NCI-H460 (cell line): ENCODE measurements at regions not wholly inside any gene's neighbourhood (a gene's known extent, or its start where the extent isn't known, plus 50 kb on each side); places are given as distances from the start of the nearest gene placed in this dataset.
A peak's percentile ranks its signal among the peaks of the same experiment; 100 is the strongest.
"Not testable (repeated sequence)": the region's sequence is repeated elsewhere in the genome, so short reads cannot be mapped to it uniquely, and the experiment has no call there.

Experiments
- DNase-seq: peaks from one replicate; pipeline ENCODE4 v3.0.0-alpha.2; 2016; ENCODE audit warnings: low read depth; ENCODE audit errors: extremely low read depth

DNA sequence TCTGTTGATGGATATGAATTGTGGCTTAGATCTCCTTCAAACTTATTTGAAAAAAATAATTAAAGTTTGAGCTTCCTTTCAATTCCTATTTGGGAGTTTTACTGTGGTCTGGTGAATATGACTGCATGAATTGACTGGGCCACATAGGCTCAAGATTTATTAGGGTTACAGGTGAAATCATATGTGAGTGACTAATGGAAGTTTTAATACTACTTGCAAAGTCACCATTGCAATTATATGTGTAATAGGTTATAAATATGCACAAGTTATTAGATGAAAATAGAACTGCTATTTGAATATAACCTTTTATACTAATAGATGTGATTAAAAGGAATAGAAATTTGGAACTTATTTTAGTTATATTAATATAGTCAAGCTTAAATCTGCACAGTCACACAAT lies 712.1 kb upstream of the MMS22L start:
- no peak for DNase-seq

DNA sequence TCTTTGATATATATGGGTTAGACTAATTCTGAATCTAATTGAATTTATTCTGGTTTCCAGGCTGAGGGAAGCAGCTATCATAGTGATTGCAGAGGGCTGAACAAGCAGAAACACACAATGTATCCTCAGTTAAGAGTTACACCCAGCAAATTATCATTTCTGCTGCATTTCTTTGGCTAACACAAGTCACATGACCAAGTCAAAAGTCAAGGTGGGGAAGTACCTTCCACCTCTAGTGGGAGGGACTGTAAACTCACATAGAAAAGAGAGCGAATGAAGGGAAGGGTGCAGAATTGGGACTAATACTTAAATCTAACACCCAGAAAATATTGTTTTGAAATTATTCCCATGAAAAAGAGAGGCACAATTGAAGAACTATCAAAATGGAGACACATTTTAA lies 719.7 kb upstream of the MMS22L start:
- no peak for DNase-seq

DNA sequence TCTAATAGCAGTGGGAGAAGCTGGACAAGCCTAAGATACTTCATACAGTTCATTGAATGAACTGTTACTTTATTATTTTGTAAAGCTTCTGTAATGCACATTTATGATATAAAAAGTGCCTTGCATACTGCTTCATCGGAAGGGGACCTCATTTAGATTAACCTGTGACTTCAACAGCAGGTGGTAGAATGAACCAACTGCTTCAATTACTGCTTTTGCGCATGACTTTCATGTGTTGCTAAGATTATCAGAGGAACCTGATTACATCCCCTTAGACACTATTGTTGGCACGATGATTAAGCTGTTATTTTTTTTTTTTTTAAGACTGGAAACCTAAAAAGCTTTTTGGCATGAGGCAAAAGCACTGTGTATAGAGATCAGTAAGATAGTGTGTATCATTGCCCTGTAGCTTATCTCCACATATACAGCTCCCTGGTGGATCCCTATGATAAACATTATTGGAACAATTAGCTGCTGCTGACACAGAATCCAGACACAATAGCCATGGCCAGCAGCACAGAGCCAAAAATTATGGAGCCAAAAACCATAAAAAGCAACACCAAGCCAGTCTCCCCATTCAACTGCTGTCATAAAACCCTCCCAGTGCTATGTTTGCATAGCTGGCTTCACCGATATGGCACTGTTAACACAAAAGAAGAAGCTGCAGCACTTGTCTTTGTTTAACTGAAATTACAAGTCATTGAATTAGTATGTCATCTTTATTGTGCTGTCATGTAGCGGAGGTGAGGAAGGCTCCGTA lies 731.6 kb upstream of the MMS22L start:
- no peak for DNase-seq

DNA sequence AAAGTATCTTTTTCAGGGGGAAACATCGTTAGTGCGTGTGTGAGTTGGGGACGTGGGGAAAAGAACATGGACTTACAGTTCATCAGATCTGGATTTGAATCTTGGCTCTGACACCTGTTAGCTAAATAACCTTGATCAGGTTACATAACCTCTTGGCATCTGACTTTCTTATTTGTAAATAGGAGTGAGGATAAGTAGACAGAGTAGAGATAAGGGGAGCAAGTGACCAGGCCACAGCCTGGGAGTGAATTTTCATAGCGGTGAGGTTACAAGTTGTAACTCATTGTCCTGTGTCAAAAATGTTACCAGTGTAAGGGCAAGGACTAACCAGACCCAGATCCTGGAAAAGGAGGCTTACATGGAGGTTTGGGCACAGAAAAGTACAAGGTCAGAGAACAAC lies 733.5 kb upstream of the MMS22L start:
- DNase-seq: no peak

DNA sequence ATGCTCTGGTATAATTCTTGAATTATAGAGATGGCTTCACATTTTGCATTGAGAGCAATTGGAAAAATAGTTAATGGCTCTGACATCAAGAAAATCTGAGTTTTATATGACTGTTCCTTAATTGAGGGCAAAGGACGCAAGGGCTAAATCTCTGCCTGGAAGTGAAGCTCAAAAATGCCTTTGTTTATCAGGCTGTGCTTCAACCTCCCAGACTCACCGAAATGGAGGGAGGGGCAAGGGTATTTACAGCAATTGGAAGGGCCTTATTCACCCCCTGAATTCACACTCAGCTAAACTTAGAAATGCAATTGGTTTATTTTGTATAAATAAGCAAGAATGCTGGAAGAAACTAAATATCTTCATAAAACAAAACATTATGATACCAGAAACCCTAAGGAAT lies 737.2 kb upstream of the MMS22L start:
- DNase-seq: no peak

DNA sequence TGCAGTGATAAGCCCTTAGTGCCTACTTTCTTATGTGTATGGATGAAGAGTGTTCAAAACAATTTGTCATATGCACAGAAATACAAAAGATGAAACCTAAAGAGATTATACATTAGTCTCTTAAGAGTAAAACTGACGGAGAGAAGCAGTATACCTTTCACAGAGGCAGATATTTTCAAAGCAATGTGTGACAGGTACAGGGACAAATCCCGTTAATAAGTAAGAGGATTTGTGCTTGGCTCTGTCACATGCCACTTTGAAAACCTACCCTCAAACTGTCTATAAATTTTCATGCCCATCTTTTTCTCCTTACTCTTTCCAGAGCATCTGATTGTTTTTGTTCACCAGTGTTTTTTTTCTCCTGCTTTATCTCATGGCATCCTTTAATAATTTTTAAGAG lies 741.3 kb upstream of the MMS22L start:
- DNase-seq: no peak

DNA sequence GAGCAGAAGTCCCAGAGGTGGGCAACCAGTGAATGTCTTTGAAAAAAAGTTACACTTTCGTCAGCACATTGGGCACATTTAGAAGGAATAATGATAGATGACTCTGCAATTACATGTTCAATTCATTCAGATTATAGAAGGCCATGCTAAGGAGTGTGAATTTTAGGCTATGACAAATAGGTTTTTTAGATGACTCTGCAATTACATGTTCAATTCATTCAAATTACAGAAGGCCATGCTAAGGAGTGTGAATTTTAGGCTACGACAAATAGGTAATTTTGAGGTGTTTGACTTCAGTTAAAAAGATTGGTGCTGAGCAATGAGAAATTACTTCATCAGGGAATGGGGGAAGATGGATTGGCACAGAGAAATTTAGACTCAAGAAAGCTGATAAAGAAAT lies 744.9 kb upstream of the MMS22L start:
- DNase-seq: no peak

DNA sequence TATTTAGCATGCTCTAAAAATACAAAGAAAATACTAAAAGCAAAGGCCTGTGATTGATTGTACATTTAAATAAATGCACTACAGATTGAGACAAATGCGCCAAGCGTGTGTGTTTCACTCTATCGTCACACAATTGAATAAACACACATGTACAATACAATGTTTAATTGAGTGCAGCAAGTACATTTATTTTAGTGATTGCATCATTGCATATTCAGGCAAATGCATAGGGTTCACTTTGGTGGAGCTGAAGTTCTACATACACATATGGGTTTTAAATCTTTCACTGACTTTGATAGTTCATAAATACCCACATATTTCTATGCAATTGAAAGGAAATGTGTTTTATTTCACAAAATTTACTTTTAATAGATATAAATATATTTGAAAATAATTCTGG lies 750.6 kb upstream of the MMS22L start:
- DNase-seq: no peak

DNA sequence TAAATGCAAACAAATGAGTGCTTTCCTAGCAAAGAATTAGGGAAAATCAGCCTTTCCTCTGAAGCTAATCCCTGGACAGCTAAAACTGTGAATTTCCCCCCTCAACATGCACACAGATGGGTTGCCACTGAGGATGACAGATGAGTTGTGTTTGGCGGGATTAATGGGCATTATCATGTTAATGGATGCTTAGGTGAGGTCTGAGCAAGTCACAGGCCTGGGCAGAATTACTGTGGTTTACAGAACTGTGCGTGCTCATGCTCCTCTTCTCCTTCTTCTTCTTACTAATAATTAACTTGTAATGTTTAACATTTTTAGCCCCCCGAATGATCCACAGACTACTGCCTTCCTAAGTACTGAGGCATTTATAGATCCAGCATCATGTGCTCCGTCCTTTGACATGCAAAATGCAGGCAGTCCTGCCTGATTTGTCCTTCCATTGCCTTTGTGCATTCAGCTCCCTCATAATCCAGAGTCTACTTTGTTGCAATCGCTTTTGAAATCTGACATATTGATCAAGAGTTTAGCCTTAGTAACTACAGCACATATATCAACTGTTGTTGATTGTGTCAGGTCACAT lies 753.4 kb upstream of the MMS22L start:
- DNase-seq: no peak

DNA sequence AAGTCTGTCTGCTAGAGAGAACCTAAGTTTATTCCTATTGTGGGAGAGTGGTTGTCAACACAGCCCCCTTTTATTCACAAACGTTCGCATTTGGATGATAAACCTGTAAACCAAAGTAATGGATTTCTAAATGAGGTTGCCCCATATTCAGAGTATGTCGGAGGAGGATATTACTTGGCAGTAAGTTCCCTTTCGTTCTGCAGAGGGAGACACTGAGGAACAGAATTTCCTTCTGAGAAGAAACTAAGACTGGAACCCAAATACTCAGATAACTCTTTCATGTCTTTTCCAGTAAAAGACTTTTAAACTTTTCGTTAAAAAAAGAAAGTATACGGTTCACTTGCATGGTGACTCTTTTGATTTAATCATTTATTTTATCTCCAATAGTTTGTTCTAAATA lies 754.6 kb upstream of the MMS22L start:
- DNase-seq: no peak

DNA sequence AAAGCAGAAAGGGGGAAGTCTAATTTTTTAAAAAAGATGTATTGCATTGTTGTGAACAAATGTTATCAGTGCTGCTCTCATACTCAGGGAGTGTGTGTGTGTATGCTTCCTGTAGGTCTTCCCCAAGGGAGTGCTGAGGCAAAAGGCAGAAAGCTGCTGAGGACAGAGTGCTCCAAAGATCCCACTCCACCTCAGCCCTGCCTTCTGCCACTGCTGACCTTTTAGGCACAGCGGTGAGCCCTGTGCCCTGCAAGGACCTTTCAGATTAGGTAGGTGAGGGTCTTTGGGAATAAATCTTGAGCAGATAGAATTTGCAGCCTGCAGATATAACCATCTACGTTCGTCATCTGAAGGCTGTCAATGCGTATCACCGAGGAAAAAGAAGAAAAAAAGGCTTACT lies 756.4 kb upstream of the MMS22L start:
- no peak for DNase-seq

DNA sequence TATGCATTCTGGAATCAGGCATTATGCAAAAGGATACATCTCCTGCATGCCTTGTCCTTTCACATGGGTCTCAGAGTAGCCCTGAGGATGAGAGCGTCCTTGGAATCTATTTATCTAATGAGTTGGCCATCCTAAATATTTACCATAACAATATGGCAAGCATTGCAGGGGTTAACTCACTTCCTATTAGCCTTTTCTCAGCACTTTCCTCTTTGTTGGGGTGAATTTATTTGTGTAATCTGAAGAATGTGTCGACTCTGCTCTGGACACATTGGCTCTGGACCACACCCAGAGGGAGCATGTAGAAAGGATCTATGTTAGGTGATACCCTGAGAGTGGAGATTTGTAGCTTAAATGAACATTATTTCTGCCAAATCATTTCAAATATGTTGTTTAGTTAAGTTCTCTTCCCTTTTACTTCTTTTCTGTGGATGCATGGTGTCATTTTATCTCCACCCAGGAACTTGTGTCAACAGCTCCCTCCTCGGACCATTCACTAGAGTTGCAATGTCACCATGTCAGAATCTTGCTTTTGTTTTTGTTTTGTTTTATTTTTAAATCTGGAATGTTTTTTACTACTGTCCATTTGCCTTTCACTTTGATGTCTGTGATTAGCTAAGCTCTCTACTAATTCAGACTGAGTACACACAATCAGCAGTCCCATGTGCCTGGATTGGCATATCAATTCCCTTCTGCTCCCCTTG lies 757.0 kb upstream of the MMS22L start:
- DNase-seq: peak; percentile 18

DNA sequence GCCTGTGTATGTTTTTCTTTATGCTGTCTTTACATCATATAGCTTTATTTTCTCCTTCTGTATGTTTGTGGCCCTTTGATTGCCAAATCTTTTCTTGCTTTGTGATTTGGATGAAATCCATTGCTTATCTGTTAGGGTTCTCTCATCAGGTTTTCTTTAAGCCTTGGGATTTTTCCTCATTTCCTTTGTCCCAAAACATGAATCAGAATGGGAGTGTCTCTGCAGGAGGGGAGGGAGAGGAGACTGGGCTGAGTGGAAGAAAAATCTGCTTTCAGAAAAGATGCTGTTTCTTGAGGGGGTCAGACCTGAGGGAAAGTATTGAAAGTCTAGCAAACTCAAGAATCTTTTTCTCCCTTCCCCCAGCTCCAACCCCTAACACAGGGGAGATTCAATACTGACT lies 758.0 kb upstream of the MMS22L start:
- DNase-seq: no peak

DNA sequence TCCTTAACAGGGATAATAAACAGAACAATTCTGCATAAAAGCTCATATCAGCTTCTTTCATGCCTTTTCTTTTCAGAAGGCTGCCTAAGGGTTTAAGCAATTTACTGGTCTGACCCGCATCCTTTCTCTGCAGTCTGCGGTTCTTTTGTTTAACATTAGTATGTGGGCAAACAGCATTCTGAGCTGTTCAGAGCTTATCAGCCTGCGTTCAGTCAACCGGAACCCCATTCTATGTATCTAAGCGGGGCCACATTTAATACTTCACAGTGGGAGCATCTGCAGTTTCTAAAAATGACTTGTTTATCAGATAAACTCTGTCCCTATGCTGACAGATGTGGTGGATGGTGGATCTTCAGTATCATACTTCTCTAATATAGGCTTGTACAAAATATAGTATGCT lies 758.9 kb upstream of the MMS22L start:
- no peak for DNase-seq

DNA sequence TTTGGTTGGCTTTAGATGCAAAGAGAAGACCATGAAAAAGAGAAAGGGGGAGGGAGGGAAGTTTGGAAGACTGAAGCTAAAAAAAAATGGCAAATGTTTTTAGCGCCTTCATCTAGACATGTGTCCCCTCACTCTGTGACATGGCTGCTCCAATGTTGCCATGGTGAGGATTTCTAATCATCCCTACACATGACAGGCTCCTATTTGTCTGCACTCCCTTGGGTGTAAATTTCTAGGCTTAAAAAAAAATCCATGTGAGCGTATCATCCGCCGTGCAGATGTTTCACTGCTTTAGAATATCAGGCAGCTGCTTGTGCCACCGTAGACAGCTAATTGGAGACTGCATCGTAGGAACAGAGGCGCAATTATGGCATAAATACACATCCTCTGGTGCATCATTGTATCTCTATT lies 761.1 kb upstream of the MMS22L start:
- DNase-seq: no peak

DNA sequence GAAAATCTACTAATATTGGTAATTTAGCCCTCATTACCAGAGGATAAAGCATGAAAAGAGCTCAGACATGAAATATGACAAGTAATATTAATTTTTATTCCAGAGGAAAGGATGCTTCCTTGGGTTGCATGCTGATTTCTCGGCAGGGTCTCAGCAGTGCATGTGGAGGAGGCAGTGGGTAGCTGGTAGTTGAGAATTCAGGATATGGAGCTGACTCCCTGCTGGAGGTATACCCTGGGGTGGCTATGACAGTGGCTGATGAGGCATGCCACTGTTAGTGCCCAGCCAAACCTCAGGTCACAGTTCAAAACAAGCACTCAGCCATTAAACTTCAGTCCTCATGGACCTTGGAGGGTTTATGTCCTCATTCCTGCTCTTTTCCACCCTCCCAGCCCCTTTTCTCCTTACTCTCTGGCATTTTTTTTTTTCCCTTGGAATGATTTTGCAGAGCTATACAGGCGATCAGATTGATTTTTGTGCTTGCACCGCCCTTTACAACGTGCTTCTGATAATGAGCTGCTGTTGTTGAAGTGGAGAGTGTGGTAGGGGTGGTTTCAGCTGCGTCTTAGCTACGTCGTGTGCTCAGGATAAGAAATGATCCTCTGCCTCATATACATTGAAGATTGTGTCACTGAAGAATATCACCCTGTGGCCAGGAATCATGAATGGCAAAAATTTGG lies 761.9 kb upstream of the MMS22L start:
- no peak for DNase-seq

DNA sequence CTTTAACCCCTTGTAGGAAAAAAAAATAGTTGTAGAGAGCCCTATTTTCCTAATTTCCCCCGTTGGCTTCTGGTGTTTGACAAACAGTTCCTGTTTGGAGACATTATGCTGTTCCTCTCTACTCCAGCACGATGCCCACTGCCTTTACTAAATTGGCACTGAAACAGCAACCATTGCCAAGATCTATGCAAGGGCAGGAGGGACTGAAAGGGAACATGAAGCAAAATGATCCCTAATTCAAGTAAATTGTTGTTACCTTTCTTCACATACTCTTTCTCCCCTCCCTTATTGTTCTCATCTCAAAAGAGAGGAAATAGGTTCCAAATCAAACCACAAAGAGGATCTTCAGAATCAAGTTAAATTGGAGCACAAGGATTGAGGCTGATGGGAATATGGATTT lies 764.1 kb upstream of the MMS22L start:
- DNase-seq: no peak

DNA sequence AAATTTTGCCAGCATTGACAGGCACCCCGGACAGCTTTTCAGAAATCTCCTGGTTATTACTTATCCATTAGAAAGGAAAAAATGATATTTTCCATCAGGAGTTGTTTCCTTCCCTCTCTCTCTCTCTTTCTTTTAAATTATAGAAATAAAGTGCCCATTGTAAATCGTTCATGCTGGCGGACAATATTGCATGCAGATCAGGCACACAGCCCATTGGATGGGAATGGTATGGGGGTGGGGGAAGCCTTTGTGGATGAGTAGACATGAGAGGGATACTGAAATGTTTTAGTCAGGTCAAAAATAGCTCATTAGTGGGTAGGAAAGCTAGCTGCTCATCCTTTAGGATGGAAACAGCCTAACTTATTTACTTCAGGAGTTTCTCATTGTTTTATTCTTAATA lies 764.9 kb upstream of the MMS22L start:
- DNase-seq: no peak

DNA sequence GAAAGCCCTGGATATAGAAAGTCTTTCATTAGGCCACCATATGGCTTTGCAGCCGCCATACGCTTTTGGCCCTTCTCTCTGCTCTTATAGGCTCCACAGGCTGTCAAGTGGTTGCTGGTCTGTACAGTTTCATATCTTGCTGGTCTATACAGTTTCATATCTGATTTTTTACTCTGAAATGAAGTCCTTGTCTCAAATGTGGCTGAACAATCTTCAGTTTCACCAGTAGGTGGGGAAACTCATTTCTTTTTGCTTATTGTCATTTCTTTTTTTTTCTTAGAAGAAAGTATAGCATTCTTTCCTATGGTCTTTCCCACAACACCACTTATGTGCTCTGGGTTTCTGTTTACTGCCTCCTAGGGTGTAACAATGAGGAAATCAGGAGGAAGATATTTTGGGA lies 771.4 kb upstream of the MMS22L start:
- no peak for DNase-seq

DNA sequence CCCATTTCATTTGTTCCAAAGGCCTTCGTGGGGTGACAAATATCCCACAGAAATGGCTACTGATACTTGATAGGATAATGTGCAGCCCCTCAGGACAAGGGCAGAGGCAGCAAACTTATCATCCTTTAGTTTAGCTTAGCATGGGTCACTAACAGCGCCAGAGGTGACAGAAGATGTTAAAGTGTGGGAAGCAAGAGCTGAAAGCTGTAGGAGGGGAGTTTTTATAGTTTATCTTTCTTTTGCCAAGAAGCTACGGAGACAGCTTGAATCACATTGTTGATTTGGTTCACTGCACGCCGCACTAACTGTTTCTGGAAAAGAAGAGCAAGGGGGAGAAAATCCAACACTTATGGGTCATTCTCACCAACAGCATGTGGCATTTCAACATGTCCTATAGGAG lies 773.9 kb upstream of the MMS22L start:
- no peak for DNase-seq

DNA sequence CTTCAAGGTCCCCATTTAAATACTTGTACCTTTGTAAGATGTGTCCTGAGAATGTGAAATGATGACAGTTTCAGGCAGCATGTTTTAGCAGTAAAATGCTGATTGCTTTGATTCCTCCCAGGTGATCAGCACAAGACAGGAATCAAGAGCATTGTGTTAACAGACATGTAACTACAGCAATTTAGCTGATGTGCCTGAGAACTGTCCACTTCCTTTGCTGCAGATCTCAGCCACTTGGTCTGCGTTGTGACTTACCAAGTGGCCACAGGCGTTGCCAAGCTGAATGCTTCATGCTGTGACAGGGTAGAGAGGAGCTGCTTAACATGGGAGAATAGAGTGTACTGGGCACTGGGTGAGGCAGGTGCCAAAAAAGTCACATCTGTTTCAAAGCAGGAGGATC lies 767.0 kb upstream of the POU3F2 start:
- no peak for DNase-seq

DNA sequence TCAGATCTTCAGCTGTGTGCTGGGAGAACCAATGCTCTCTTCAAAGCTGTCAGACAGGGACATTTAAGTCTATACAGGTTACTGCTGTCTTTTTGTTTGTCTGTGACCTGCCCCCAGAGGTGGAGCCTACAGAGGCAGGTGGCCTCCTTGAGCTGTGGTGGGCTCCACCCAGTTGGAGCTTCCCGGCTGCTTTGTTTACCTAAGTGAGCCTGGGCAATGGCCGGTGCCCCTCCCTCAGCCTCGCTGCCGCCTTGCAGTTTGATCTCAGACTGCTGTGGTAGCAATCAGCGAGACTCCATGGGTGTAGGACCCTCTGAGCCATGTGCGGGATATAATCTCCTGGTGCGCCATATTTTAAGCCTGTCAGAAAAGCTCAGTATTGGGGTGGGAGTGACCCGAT lies 745.8 kb upstream of the POU3F2 start:
- DNase-seq: not testable (repeated sequence)
